BJ (cell line): ENCODE measurements at regions not wholly inside any gene's neighbourhood (a gene's known extent, or its start where the extent isn't known, plus 50 kb on each side); places are given as distances from the start of the nearest gene placed in this dataset.

ENCODE experiments used
- CTCF ChIA-PET: fragments of 350-600 bp; formaldehyde crosslinking; extraction: SDS; loops from one replicate; lab custom pipeline; 2021; ENCODE audit warnings: antibody characterized with exemption, inconsistent platforms; lab: Yijun Ruan, JAX
- POLR2A ChIA-PET: fragments of 300-600 bp; sonication (Branson Sonifier 250); formaldehyde crosslinking; extraction: SDS; loops from one replicate; lab custom pipeline; 2021; ENCODE audit warnings: antibody characterized with exemption; lab: Charles Lee
- DNase-seq: peaks from one replicate; pipeline ENCODE4 v3.0.0-alpha.2; 2011; ENCODE audit warnings: low read depth
- H3K27me3 ChIP-seq: 2 replicates; pipeline ENCODE4 v1.6.0; 2011; ENCODE audit warnings: low read length; ENCODE audit not compliant: control insufficient read depth, insufficient read depth
- H3K36me3 ChIP-seq: 2 replicates; pipeline ENCODE4 v1.5.1; 2011; ENCODE audit warnings: low read length; ENCODE audit not compliant: control insufficient read depth, insufficient read depth
- H3K4me3 ChIP-seq: 2 replicates; pipeline ENCODE4 v1.5.1; 2011; ENCODE audit warnings: low read depth, mild to moderate bottlenecking, control low read depth, low read length
- TF ChIP-seq, protein P1 (sequence below): IDR thresholded peaks from 2 replicates; pipeline ENCODE4 v1.5.1; 2011; ENCODE audit warnings: low read depth, mild to moderate bottlenecking, control low read depth, inconsistent platforms, low read length, moderate library complexity; ENCODE audit not compliant: insufficient read depth

DNA sequence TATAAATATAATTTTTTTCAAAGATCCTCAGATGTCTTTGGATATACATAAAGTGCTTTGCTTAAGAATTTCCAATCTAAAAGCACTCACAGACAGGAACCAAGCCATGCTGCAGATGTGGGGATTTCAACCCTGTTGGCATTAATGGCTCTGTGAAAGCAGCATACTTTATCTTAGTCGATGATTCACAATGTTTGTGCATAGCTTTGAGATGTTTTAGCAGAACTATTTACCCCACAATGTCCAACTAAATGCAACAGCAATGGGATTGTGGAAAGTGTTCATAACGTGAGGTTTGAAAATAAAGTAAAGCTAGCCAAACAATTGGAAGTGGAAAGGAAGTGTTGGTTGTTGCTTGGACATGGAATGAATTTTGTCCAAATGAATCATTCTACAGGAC, 371.4 kb downstream of the SOX2 start:
- ChIA-PET POLR2A (no interaction called here), CTCF (no interaction called here)
- TF ChIP-seq, protein P1, sequence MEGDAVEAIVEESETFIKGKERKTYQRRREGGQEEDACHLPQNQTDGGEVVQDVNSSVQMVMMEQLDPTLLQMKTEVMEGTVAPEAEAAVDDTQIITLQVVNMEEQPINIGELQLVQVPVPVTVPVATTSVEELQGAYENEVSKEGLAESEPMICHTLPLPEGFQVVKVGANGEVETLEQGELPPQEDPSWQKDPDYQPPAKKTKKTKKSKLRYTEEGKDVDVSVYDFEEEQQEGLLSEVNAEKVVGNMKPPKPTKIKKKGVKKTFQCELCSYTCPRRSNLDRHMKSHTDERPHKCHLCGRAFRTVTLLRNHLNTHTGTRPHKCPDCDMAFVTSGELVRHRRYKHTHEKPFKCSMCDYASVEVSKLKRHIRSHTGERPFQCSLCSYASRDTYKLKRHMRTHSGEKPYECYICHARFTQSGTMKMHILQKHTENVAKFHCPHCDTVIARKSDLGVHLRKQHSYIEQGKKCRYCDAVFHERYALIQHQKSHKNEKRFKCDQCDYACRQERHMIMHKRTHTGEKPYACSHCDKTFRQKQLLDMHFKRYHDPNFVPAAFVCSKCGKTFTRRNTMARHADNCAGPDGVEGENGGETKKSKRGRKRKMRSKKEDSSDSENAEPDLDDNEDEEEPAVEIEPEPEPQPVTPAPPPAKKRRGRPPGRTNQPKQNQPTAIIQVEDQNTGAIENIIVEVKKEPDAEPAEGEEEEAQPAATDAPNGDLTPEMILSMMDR, result no peak
- no peaks in the 10 kb centered on the region for H3K27me3 ChIP-seq
- DNase-seq, result no peak
- no peak overlapping the region for H3K4me3 ChIP-seq
- no peaks in the 10 kb centered on the region for H3K36me3 ChIP-seq

DNA sequence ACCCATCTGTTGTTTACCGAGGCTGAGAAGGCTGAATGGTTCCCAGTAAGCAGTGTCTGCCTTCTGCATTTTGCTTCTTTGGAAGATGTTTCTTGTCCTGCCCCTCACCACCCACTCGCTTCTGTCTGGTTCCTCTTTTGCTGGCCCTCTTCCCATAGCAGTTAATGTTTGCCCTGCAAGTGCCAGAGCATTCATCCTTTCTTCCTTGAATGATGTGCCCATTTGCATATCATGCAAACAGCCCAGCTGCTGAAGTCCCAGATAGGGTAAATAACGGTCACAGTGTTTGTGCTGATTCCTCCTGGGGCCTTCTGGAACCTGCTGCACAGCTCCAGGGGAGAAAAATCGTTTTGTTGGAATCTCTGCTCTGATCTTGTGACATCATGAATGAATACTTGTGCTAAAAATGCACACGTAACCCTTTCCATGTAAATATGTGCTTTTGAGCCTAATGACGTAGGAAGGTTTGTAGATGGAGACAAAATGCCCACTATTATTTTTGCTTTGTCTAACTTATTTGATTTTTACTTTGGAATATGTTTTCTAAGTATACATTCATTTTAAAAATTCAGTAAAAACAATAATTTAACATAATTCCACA, 381.0 kb downstream of the SOX2 start:
- Histone ChIP-seq H3K36me3 (no peaks in the 10 kb centered on the region), H3K27me3 (no peaks in the 10 kb centered on the region), H3K4me3 (no peak overlapping the region)
- no peak for DNase-seq
- TF ChIP-seq, protein P1, result no peak
- ChIA-PET CTCF (no interaction called here), POLR2A (no interaction called here)

DNA sequence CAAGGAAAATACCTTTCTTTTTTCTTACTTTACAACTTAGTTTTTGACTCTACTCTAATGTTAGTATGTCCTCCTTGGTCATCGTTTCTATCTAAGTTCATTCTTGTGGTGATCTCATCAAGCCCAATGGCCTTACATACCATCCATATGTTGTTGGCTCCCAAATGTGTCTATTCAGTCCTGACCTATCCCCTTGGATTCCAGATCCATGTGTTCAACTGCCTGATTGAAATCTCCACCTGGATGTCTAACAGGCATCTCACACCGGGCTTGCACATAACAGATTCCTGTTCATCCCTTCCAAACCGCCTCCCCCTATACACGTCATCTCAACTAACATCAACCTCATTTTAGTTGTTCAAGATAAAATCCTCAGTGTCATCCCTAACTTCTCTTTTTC, 382.6 kb downstream of the SOX2 start:
- no peaks in the 10 kb centered on the region for H3K36me3 ChIP-seq
- ChIA-PET CTCF (no interaction called here), POLR2A (no interaction called here)
- TF ChIP-seq, protein P1, result no peak
- H3K4me3 ChIP-seq, result no peak overlapping the region
- no peaks in the 10 kb centered on the region for H3K27me3 ChIP-seq
- DNase-seq, result no peak

DNA sequence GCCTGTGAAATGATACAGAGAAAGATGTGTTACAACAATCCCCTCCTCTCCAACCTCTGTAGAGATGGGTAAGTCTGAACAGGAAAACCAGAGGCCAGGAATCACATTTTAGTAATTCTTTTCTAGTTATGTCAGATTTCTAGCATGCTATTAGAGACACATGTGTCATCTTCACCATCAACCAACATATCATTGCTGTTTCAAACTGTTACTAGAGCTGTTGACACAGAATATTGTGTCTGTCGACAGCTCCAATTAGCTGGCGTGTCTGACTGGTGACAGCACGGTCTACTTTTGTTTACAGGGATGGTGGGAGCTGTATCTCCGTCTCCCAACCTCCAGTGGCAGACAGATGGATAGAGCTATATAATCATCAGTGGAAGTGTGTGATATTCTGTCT, 393.2 kb downstream of the SOX2 start:
- Histone ChIP-seq H3K27me3 (no peaks in the 10 kb centered on the region), H3K4me3 (no peak overlapping the region), H3K36me3 (no peaks in the 10 kb centered on the region)
- ChIA-PET POLR2A (no interaction called here), CTCF (no interaction called here)
- DNase-seq, result no peak
- TF ChIP-seq, protein P1, result no peak

DNA sequence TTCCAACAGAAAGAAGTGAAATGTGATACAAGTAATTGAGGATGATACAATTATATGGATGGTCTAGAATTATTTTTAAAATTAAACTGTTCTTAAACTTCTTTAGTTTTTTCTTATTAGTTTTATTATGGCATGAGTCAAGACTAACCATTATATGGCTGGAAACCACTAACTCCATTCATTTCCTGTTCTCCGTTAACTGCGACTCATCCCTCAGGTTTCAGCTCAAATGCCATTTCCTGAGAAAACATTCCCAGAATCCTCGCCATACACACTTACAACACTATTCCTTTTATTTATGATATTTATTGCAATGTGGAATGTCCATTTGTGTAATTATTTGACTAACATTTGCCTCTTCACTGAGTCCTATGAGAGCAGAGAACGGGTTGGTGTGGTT, 394.1 kb downstream of the SOX2 start:
- Histone ChIP-seq H3K4me3 (no peak overlapping the region), H3K36me3 (no peaks in the 10 kb centered on the region), H3K27me3 (no peaks in the 10 kb centered on the region)
- no peak for DNase-seq
- POLR2A ChIA-PET, result no interaction called here
- TF ChIP-seq, protein P1, result no peak
- CTCF ChIA-PET, result no interaction called here
